ENCODE measurements at regions not wholly inside any gene's neighbourhood (a gene's known extent, or its start where the extent isn't known, plus 50 kb on each side); places are given as distances from the start of the nearest gene placed in this dataset.
"Not testable (repeated sequence)": the region's sequence is repeated elsewhere in the genome, so short reads cannot be mapped to it uniquely, and the experiment has no call there.

GRCh38 chr5:108696951-108697715 lies 50.6 kb upstream of the FER start:
- no peak for DNase-seq

GRCh38 chr5:108696407-108696806 lies 51.3 kb upstream of the FER start:
- DNase-seq = no peak

- DNase-seq = no peak
These were observed 59.2 kb upstream of the FER start for GRCh38 chr5:108688485-108688884.

- DNase-seq = no peak
These were observed 60.0 kb upstream of the FER start for GRCh38 chr5:108687595-108688200.

- DNase-seq = no peak
These were observed 61.0 kb upstream of the FER start for GRCh38 chr5:108686676-108687075.

GRCh38 chr5:108685448-108686216 lies 62.1 kb upstream of the FER start:
- DNase-seq = not testable (repeated sequence)

GRCh38 chr5:108681079-108681921 lies 66.4 kb upstream of the FER start:
- no peak for DNase-seq

GRCh38 chr5:108678091-108678490 lies 69.6 kb upstream of the FER start:
- no peak for DNase-seq

GRCh38 chr5:108675736-108676135 lies 72.0 kb upstream of the FER start:
- DNase-seq = no peak

GRCh38 chr5:108672639-108673038 lies 75.1 kb upstream of the FER start:
- no peak for DNase-seq

GRCh38 chr5:108670591-108671289 lies 77.0 kb upstream of the FER start:
- DNase-seq = no peak

GRCh38 chr5:108669462-108669861 lies 78.2 kb upstream of the FER start:
- DNase-seq = no peak

- no peak for DNase-seq
These were observed 86.0 kb upstream of the FER start for GRCh38 chr5:108661590-108662219.

- no peak for DNase-seq
These were observed 86.7 kb upstream of the FER start for GRCh38 chr5:108661024-108661423.

GRCh38 chr5:108660291-108660690 lies 87.4 kb upstream of the FER start:
- no peak for DNase-seq

GRCh38 chr5:108659531-108659930 lies 88.2 kb upstream of the FER start:
- DNase-seq = no peak

- DNase-seq = no peak
These were observed 91.8 kb upstream of the FER start for GRCh38 chr5:108655750-108656450.

GRCh38 chr5:108654051-108654450 lies 93.6 kb upstream of the FER start:
- no peak for DNase-seq

- no peak for DNase-seq
These were observed 94.5 kb upstream of the FER start for GRCh38 chr5:108653201-108653600.

GRCh38 chr5:108650997-108651396 lies 96.7 kb upstream of the FER start:
- DNase-seq = no peak

GRCh38 chr5:108649646-108650045 lies 98.1 kb upstream of the FER start:
- no peak for DNase-seq

Measured in activated effector memory CD4-positive, alpha-beta T cell treated with anti-CD3 and anti-CD28 coated beads, Interleukin-2, amount 50 U/mL, for 16 hours (primary cell).